GM12878 (cell line): ENCODE measurements at regions not wholly inside any gene's neighbourhood (a gene's known extent, or its start where the extent isn't known, plus 50 kb on each side); places are given as distances from the start of the nearest gene placed in this dataset.

Experiments used
- ATAC-seq: fragments of 200-7000 bp; cut with Tn5 transposase; 3 replicates; pipeline ENCODE4 v1.9.1; 2020; ENCODE audit warnings: mild to moderate bottlenecking, moderate library complexity
- BruUV-seq: library from RNA; stranded (reverse); fragments of 400-500 nt; replicated peaks from 2 replicates; lab custom pipeline; 2021; lab: Mats Ljungman, UMichigan
- CTCF ChIA-PET: fragments of 300-600 bp; sonication (Branson Sonifier 250); formaldehyde crosslinking; extraction: SDS; loops from one replicate; lab custom pipeline; 2021; ENCODE audit warnings: inconsistent platforms; lab: Yijun Ruan, JAX
- POLR2A ChIA-PET: fragments of 350-600 bp; formaldehyde crosslinking; extraction: SDS; loops from one replicate; lab custom pipeline; 2021; ENCODE audit warnings: inconsistent platforms; lab: Charles Lee
- RAD21 ChIA-PET: fragments of 300-600 bp; sonication (Branson Sonifier 250); formaldehyde crosslinking; loops from one replicate; lab custom pipeline; 2023; ENCODE audit warnings: antibody characterized with exemption; ENCODE audit not compliant: unreplicated experiment; lab: Charles Lee
- SMC1A ChIA-PET: fragments of 300-600 bp; sonication (Branson Sonifier 250); formaldehyde crosslinking; loops from one replicate; lab custom pipeline; 2023; ENCODE audit not compliant: unreplicated experiment, uncharacterized antibody; lab: Charles Lee
- DNase-seq: peaks from one replicate; pipeline ENCODE4 v3.0.0-alpha.2; 2011; ENCODE audit warnings: low read depth, low spot score
- FAIRE-seq: peaks from 3 replicates; lab custom pipeline; 2011; peaks lifted over from hg19 to GRCh38; lab: Jason Lieb, UNC
- H2AFZ ChIP-seq: 2 replicates; pipeline ENCODE4 v1.6.0; 2011; ENCODE audit warnings: low read depth, low read length, control low read depth; ENCODE audit not compliant: control insufficient read depth
- H3K27ac ChIP-seq: 2 replicates; pipeline ENCODE4 v1.5.1; 2011; ENCODE audit warnings: control low read depth; ENCODE audit not compliant: control insufficient read depth, insufficient read depth
- H3K27me3 ChIP-seq, 2 experiments: replicated peaks in 1 of 2; 2 replicates each; pipeline versions ENCODE4 v1.6.0 to v1.6.1; 2011; ENCODE audit warnings: low read length in 1 of 2; ENCODE audit not compliant: control insufficient read depth in 2 of 2, insufficient read depth in 2 of 2
- H3K36me3 ChIP-seq, 2 experiments: 2 replicates each; pipeline ENCODE4 v1.5.1; 2011; ENCODE audit warnings: low read length in 1 of 2; ENCODE audit not compliant: control insufficient read depth in 2 of 2, insufficient read depth in 2 of 2
- H3K4me1 ChIP-seq: 2 replicates; pipeline ENCODE4 v1.6.1; 2011; ENCODE audit warnings: mild to moderate bottlenecking, low read length, moderate library complexity, mixed read lengths; ENCODE audit not compliant: control insufficient read depth, insufficient read depth
- H3K4me2 ChIP-seq: 2 replicates; pipeline ENCODE4 v1.6.0; 2011; ENCODE audit warnings: control low read depth; ENCODE audit not compliant: control insufficient read depth, insufficient read depth
- H3K4me3 ChIP-seq: fragments of 200-600 bp; sonication (generic); 2 replicates; pipeline ENCODE4 v1.5.1; 2016
- H3K79me2 ChIP-seq: 2 replicates; pipeline ENCODE4 v1.6.0; 2011; ENCODE audit warnings: low read length; ENCODE audit not compliant: control insufficient read depth, insufficient read depth
- H3K9ac ChIP-seq: 2 replicates; pipeline ENCODE4 v1.8.0; 2011; ENCODE audit warnings: low read length, control low read depth, mixed read lengths; ENCODE audit not compliant: control insufficient read depth, insufficient read depth
- H3K9me3 ChIP-seq: replicated peaks from 3 replicates; pipeline ENCODE4 v1.5.1; 2011; ENCODE audit warnings: mild to moderate bottlenecking, low read length; ENCODE audit not compliant: control insufficient read depth, insufficient read depth
- H4K20me1 ChIP-seq: 2 replicates; pipeline ENCODE4 v1.6.0; 2011; ENCODE audit not compliant: control insufficient read depth, insufficient read depth
- ATF2 ChIP-seq: IDR thresholded peaks from 2 replicates; pipeline ENCODE4 v1.6.1; 2012; ENCODE audit warnings: low read length, inconsistent platforms
- BACH1 ChIP-seq: fragments of 450-650 bp; IDR thresholded peaks from 2 replicates; pipeline ENCODE4 v1.6.1; 2017; ENCODE audit warnings: mild to moderate bottlenecking, borderline replicate concordance
- E4F1 ChIP-seq: fragments of 450-650 bp; IDR thresholded peaks from 2 replicates; pipeline ENCODE4 v1.6.1; 2018; ENCODE audit warnings: borderline replicate concordance, mild to moderate bottlenecking; ENCODE audit not compliant: partially characterized antibody
- HDAC2 ChIP-seq: fragments of 200-600 bp; sonication (generic); IDR thresholded peaks from 2 replicates; pipeline ENCODE4 v1.6.1; 2017
- MEF2B ChIP-seq: fragments of 450-650 bp; IDR thresholded peaks from 2 replicates; pipeline ENCODE4 v1.6.1; 2018; ENCODE audit warnings: mild to moderate bottlenecking, moderate library complexity; ENCODE audit not compliant: partially characterized antibody, poor library complexity, severe bottlenecking
- MXI1 ChIP-seq: fragments of 150-350 bp; IDR thresholded peaks from 2 replicates; pipeline ENCODE4 v1.6.1; 2011; ENCODE audit warnings: low read depth, mild to moderate bottlenecking, inconsistent platforms, low read length, improper control_type of control experiment
- MYC ChIP-seq: IDR thresholded peaks from 2 replicates; pipeline ENCODE4 v1.6.1; 2011; ENCODE audit warnings: mild to moderate bottlenecking, low read length, moderate library complexity, inconsistent platforms; ENCODE audit not compliant: insufficient read depth, insufficient replicate concordance, insufficient read length, severe bottlenecking
- POLR2AphosphoS2 ChIP-seq: IDR thresholded peaks from 2 replicates; pipeline ENCODE4 v1.6.1; 2011; ENCODE audit warnings: low read depth, mild to moderate bottlenecking, low read length, improper control_type of control experiment, moderate library complexity
- PRDM15 ChIP-seq: fragments of 450-650 bp; formaldehyde crosslinking; IDR thresholded peaks from 2 replicates; pipeline ENCODE4 v1.4.0; 2020; ENCODE audit warnings: mild to moderate bottlenecking, moderate library complexity
- SIN3A ChIP-seq: IDR thresholded peaks from 2 replicates; pipeline ENCODE4 v1.6.1; 2012; ENCODE audit warnings: low read depth, low read length, improper control_type of control experiment
- STAT1 ChIP-seq: fragments of 450-650 bp; conservative IDR thresholded peaks from 2 replicates; pipeline ENCODE4 v1.6.1; 2014; ENCODE audit warnings: antibody characterized with exemption, mild to moderate bottlenecking
- ZNF24 ChIP-seq: fragments of 450-650 bp; IDR thresholded peaks from 2 replicates; pipeline ENCODE4 v1.6.1; 2017; ENCODE audit warnings: antibody characterized with exemption, mild to moderate bottlenecking
- in situ Hi-C: fragments of 300-500 bp; cut with MboI; formaldehyde crosslinking; loops from 9 replicates; pipeline ENCODE4 v1.14.3; 2018; ENCODE audit warnings: mixed read lengths
- intact Hi-C: fragments of 100-400 bp; cut with micrococcal nuclease; formaldehyde crosslinking; loops from one replicate; pipeline ENCODE4 v1.14.2; 2022; ENCODE audit not compliant: unreplicated experiment

- in situ Hi-C loops (no loop called here), intact Hi-C loops (no loop called here)
- Histone ChIP-seq H3K36me3 (no peaks in the 10 kb centered on the region), H3K27me3 (no peaks in the 10 kb centered on the region), H3K79me2 (no peaks in the 10 kb centered on the region), H3K27ac (no peak overlapping the region), H3K4me1 (no peaks in the 10 kb centered on the region), H4K20me1 (no peaks in the 10 kb centered on the region), H3K9me3 (no peaks in the 10 kb centered on the region), H2AFZ (no peak overlapping the region), H3K9ac (no peak overlapping the region), H3K4me2 (no peak overlapping the region), H3K4me3 (no peak overlapping the region)
- TF ChIP-seq STAT1 (no peak), E4F1 (no peak), POLR2AphosphoS2 (no peak), ATF2 (no peak), BACH1 (no peak), MYC (no peak), ZNF24 (no peak), HDAC2 (no peak), MXI1 (no peak), PRDM15 (no peak), MEF2B (no peak), SIN3A (no peak)
- ChIA-PET CTCF (interaction anchor here (0.6 kb wide), 1 partner anchor 422 kb away, joined by 3 read pairs; no protein-coding TSS in a partner anchor), RAD21 (no interaction called here), SMC1A (no interaction called here), POLR2A (no interaction called here)
- FAIRE-seq (no peak), ATAC-seq (no peak), DNase-seq (no peak)
- BruUV-seq, result no TSS peak
Measured at GRCh38 chr11:24163841-24164240, 333.0 kb upstream of the LUZP2 start.
